Liver (tissue), 3 donors: ENCODE measurements at regions not wholly inside any gene's neighbourhood (a gene's known extent, or its start where the extent isn't known, plus 50 kb on each side); places are given as distances from the start of the nearest gene placed in this dataset.

Experiments used
- EGR1 ChIP-seq, 2 donors: IDR thresholded peaks; 2 replicates each; pipeline ENCODE4 v1.6.1; 2016 to 2018; ENCODE audit warnings: antibody characterized with exemption in 2 of 2, low read depth in 2 of 2
- GABPA ChIP-seq, 2 donors: IDR thresholded peaks in 1 of 2; conservative IDR thresholded peaks in 1 of 2; 2 replicates each; pipeline ENCODE4 v1.6.1; 2016; ENCODE audit warnings: antibody characterized with exemption in 2 of 2, mild to moderate bottlenecking in 1 of 2, moderate library complexity in 1 of 2
- NR2F2 ChIP-seq: IDR thresholded peaks from 2 replicates; pipeline ENCODE4 v1.6.1; 2016; ENCODE audit warnings: antibody characterized with exemption
- RAD21 ChIP-seq, 2 donors: IDR thresholded peaks; 2 replicates each; pipeline ENCODE4 v1.6.1; 2016; ENCODE audit warnings: antibody characterized with exemption in 2 of 2, mild to moderate bottlenecking in 2 of 2
- RXRA ChIP-seq, 2 donors: IDR thresholded peaks; 2 replicates each; pipeline ENCODE4 v1.6.1; 2017 to 2018; ENCODE audit warnings: antibody characterized with exemption in 2 of 2, mild to moderate bottlenecking in 1 of 2
- YY1 ChIP-seq: IDR thresholded peaks from 2 replicates; pipeline ENCODE4 v1.6.1; 2016; ENCODE audit warnings: antibody characterized with exemption, mild to moderate bottlenecking
- TF ChIP-seq, protein P1 (sequence below): fragments of 150-350 bp; IDR thresholded peaks from 2 replicates; pipeline ENCODE4 v1.5.1; 2017; ENCODE audit warnings: improper control_type of control experiment, low read depth, low read length; ENCODE audit not compliant: missing input control
- TF ChIP-seq, protein P2 (sequence below): IDR thresholded peaks from 2 replicates; pipeline ENCODE4 v1.6.1; 2016; ENCODE audit warnings: antibody characterized with exemption, mild to moderate bottlenecking
- TF ChIP-seq, protein P3 (sequence below): IDR thresholded peaks from 2 replicates; pipeline ENCODE4 v1.6.1; 2016; ENCODE audit warnings: antibody characterized with exemption
- donor health status: healthy.
- donor health status: healthy.

DNA sequence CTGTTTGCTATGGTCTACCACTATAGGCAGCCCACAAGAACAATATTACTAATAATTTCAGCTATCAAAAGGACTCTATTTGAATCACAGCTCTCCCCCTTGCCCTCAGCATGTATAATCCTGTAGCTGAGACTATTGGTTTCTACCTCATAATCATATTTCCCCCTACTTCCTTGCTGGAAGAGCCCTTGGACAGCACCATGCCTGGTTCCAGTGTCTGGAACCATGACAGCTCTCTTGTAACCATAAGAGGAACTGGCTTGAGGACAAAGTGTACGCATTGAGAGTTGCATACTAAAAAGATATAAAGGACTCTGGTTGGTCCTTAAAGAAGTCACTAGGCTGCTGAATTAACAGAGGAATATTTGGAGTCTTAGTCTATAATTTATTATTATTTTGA, 110.7 kb upstream of the ZRANB2 start:
- TF ChIP-seq GABPA (IDR thresholded peaks at IDR 0.05 in 1 of 2, conservative IDR thresholded peaks at IDR 0.05 in 1 of 2), result no peak
- TF ChIP-seq, protein P1, sequence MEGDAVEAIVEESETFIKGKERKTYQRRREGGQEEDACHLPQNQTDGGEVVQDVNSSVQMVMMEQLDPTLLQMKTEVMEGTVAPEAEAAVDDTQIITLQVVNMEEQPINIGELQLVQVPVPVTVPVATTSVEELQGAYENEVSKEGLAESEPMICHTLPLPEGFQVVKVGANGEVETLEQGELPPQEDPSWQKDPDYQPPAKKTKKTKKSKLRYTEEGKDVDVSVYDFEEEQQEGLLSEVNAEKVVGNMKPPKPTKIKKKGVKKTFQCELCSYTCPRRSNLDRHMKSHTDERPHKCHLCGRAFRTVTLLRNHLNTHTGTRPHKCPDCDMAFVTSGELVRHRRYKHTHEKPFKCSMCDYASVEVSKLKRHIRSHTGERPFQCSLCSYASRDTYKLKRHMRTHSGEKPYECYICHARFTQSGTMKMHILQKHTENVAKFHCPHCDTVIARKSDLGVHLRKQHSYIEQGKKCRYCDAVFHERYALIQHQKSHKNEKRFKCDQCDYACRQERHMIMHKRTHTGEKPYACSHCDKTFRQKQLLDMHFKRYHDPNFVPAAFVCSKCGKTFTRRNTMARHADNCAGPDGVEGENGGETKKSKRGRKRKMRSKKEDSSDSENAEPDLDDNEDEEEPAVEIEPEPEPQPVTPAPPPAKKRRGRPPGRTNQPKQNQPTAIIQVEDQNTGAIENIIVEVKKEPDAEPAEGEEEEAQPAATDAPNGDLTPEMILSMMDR, result no peak
- TF ChIP-seq YY1, result no peak
- no peak for TF ChIP-seq RAD21 (IDR thresholded peaks at IDR 0.05)
- TF ChIP-seq, protein P2, sequence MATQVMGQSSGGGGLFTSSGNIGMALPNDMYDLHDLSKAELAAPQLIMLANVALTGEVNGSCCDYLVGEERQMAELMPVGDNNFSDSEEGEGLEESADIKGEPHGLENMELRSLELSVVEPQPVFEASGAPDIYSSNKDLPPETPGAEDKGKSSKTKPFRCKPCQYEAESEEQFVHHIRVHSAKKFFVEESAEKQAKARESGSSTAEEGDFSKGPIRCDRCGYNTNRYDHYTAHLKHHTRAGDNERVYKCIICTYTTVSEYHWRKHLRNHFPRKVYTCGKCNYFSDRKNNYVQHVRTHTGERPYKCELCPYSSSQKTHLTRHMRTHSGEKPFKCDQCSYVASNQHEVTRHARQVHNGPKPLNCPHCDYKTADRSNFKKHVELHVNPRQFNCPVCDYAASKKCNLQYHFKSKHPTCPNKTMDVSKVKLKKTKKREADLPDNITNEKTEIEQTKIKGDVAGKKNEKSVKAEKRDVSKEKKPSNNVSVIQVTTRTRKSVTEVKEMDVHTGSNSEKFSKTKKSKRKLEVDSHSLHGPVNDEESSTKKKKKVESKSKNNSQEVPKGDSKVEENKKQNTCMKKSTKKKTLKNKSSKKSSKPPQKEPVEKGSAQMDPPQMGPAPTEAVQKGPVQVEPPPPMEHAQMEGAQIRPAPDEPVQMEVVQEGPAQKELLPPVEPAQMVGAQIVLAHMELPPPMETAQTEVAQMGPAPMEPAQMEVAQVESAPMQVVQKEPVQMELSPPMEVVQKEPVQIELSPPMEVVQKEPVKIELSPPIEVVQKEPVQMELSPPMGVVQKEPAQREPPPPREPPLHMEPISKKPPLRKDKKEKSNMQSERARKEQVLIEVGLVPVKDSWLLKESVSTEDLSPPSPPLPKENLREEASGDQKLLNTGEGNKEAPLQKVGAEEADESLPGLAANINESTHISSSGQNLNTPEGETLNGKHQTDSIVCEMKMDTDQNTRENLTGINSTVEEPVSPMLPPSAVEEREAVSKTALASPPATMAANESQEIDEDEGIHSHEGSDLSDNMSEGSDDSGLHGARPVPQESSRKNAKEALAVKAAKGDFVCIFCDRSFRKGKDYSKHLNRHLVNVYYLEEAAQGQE, result no peak
- TF ChIP-seq EGR1 (IDR thresholded peaks at IDR 0.05; ENCODE audit: low read depth in 2 of 2), result no peak
- TF ChIP-seq, protein P3, sequence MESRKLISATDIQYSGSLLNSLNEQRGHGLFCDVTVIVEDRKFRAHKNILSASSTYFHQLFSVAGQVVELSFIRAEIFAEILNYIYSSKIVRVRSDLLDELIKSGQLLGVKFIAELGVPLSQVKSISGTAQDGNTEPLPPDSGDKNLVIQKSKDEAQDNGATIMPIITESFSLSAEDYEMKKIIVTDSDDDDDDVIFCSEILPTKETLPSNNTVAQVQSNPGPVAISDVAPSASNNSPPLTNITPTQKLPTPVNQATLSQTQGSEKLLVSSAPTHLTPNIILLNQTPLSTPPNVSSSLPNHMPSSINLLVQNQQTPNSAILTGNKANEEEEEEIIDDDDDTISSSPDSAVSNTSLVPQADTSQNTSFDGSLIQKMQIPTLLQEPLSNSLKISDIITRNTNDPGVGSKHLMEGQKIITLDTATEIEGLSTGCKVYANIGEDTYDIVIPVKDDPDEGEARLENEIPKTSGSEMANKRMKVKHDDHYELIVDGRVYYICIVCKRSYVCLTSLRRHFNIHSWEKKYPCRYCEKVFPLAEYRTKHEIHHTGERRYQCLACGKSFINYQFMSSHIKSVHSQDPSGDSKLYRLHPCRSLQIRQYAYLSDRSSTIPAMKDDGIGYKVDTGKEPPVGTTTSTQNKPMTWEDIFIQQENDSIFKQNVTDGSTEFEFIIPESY, result no peak
- no peak for TF ChIP-seq NR2F2
- no peak for TF ChIP-seq RXRA (IDR thresholded peaks at IDR 0.05)
